KMS-11 (cell line): ENCODE measurements at regions not wholly inside any gene's neighbourhood (a gene's known extent, or its start where the extent isn't known, plus 50 kb on each side); places are given as distances from the start of the nearest gene placed in this dataset.
"Not testable (repeated sequence)": the region's sequence is repeated elsewhere in the genome, so short reads cannot be mapped to it uniquely, and the experiment has no call there.

Experiments
- H2AFZ ChIP-seq: fragments of 200-600 bp; sonication (generic); 2 replicates; pipeline ENCODE4 v1.6.1; 2016; ENCODE audit warnings: antibody characterized with exemption, mixed run types, low read depth
- H3K27ac ChIP-seq: fragments of 200-600 bp; sonication (generic); 2 replicates; pipeline ENCODE4 v1.6.1; 2016; ENCODE audit warnings: mild to moderate bottlenecking, mixed run types
- H3K27me3 ChIP-seq: fragments of 200-600 bp; sonication (generic); 2 replicates; pipeline ENCODE4 v1.6.1; 2017; ENCODE audit warnings: mild to moderate bottlenecking, low read depth, mixed run types, moderate library complexity; ENCODE audit not compliant: insufficient read depth
- H3K36me3 ChIP-seq: fragments of 200-600 bp; sonication (generic); 2 replicates; pipeline ENCODE4 v1.6.1; 2017; ENCODE audit warnings: mild to moderate bottlenecking, mixed run types; ENCODE audit not compliant: insufficient read depth
- H3K4me1 ChIP-seq: fragments of 200-600 bp; sonication (generic); 2 replicates; pipeline ENCODE4 v1.6.1; 2016; ENCODE audit warnings: mild to moderate bottlenecking, low read depth, mixed run types; ENCODE audit not compliant: poor library complexity, severe bottlenecking
- H3K4me2 ChIP-seq: fragments of 200-600 bp; sonication (generic); 2 replicates; pipeline ENCODE4 v1.7.0; 2016; ENCODE audit warnings: mild to moderate bottlenecking, mixed run types
- H3K4me3 ChIP-seq: fragments of 200-600 bp; sonication (generic); IDR thresholded peaks from 2 replicates; pipeline ENCODE4 v1.6.1; 2017; ENCODE audit warnings: low read depth, low read length, mixed read lengths; ENCODE audit not compliant: insufficient read depth
- H3K79me2 ChIP-seq: fragments of 200-600 bp; sonication (generic); 2 replicates; pipeline ENCODE4 v1.6.1; 2016; ENCODE audit warnings: low read depth, mixed run types; ENCODE audit not compliant: insufficient read depth
- H3K9ac ChIP-seq: fragments of 200-600 bp; sonication (generic); 2 replicates; pipeline ENCODE4 v1.6.1; 2016; ENCODE audit warnings: mild to moderate bottlenecking, mixed run types
- H4K20me1 ChIP-seq: fragments of 200-600 bp; sonication (generic); 2 replicates; pipeline ENCODE4 v1.6.1; 2016; ENCODE audit warnings: mild to moderate bottlenecking, mixed run types; ENCODE audit not compliant: insufficient read depth
- CTCF ChIP-seq: fragments of 200-600 bp; sonication (generic); conservative IDR thresholded peaks from 2 replicates; pipeline ENCODE4 v1.6.1; 2017; ENCODE audit warnings: low read depth, mild to moderate bottlenecking, antibody characterized with exemption, low read length, moderate library complexity, mixed read lengths

- no peaks in the 10 kb centered on the region for H4K20me1 ChIP-seq
- no peaks in the 10 kb centered on the region; the same call in 1 of the 2 replicates for H3K27me3 ChIP-seq
- H3K27ac ChIP-seq, result no peak overlapping the region
- no peaks in the 10 kb centered on the region for H3K4me1 ChIP-seq
- H3K4me3 ChIP-seq, result no peak overlapping the region
- H3K79me2 ChIP-seq, result no peaks in the 10 kb centered on the region
- no peak overlapping the region for H2AFZ ChIP-seq
- no peak overlapping the region for H3K9ac ChIP-seq
- no peak overlapping the region for H3K4me2 ChIP-seq
- TF ChIP-seq CTCF, result no peak
- H3K36me3 ChIP-seq, result no peaks in the 10 kb centered on the region
Measured at GRCh38 chr1:14413819-14414490, 184.5 kb upstream of the KAZN start.

GRCh38 chr1:14415396-14415795, 183.1 kb upstream of the KAZN start:
- H3K79me2 ChIP-seq, result no peaks in the 10 kb centered on the region
- H3K27ac ChIP-seq, result no peak overlapping the region
- no peaks in the 10 kb centered on the region for H3K4me1 ChIP-seq
- H4K20me1 ChIP-seq, result no peaks in the 10 kb centered on the region
- H3K27me3 ChIP-seq, result no peaks in the 10 kb centered on the region
- no peak overlapping the region for H2AFZ ChIP-seq
- no peaks in the 10 kb centered on the region for H3K36me3 ChIP-seq
- H3K4me2 ChIP-seq, result no peak overlapping the region
- H3K9ac ChIP-seq, result no peak overlapping the region
- H3K4me3 ChIP-seq, result no peak overlapping the region
- no peak for TF ChIP-seq CTCF

- H3K9ac ChIP-seq, H3K4me1 ChIP-seq, H3K4me3 ChIP-seq, H4K20me1 ChIP-seq, H3K27me3 ChIP-seq, H3K79me2 ChIP-seq, H3K4me2 ChIP-seq, H2AFZ ChIP-seq, H3K27ac ChIP-seq, H3K36me3 ChIP-seq: not testable (repeated sequence)
Measured at GRCh38 chr1:14419778-14420218, 178.7 kb upstream of the KAZN start.

GRCh38 chr1:14420686-14421085, 177.8 kb upstream of the KAZN start:
- no peak overlapping the region for H3K27ac ChIP-seq
- no peak for TF ChIP-seq CTCF
- H4K20me1 ChIP-seq, result no peaks in the 10 kb centered on the region
- H3K4me3 ChIP-seq, result no peak overlapping the region
- H3K36me3 ChIP-seq, result no peaks in the 10 kb centered on the region
- no peak overlapping the region for H3K9ac ChIP-seq
- H3K79me2 ChIP-seq, result no peaks in the 10 kb centered on the region
- H3K4me1 ChIP-seq, result no peaks in the 10 kb centered on the region
- H3K27me3 ChIP-seq, result no peaks in the 10 kb centered on the region
- H2AFZ ChIP-seq, result no peak overlapping the region
- H3K4me2 ChIP-seq, result no peak overlapping the region

- no peak for TF ChIP-seq CTCF
- no peaks in the 10 kb centered on the region for H4K20me1 ChIP-seq
Measured at GRCh38 chr1:14421295-14421976, 177.0 kb upstream of the KAZN start.

More at GRCh38 chr1:14421295-14421976, 177.0 kb upstream of the KAZN start:
- Histone ChIP-seq H3K4me1 (no peaks in the 10 kb centered on the region), H3K79me2 (no peaks in the 10 kb centered on the region), H3K27ac (no peak overlapping the region), H2AFZ (no peak overlapping the region), H3K4me2 (no peak overlapping the region), H3K36me3 (no peaks in the 10 kb centered on the region), H3K4me3 (no peak overlapping the region), H3K27me3 (no peaks in the 10 kb centered on the region), H3K9ac (no peak overlapping the region)
